ENCODE measurements at regions not wholly inside any gene's neighbourhood (a gene's known extent, or its start where the extent isn't known, plus 50 kb on each side); places are given as distances from the start of the nearest gene placed in this dataset.

DNA sequence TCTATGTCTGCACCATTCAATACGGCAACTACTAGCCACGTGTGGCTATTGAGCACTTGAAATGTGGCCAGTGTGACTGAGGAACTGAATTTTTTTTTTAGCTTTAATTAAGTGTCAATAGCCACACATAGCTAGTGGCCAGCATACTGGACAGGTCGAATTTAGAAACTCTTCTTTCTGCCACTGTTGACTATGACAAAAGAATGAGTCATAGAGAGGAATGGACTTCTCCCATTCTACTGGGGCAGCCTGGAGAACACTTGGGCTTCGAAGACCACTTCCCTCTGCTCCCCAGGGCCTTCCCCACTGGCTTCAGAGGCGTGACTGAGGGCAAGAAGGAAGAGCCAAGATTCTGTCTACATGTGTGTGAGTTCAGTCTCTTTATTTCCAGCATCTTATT lies 137.5 kb downstream of the SNX10 start:
- Histone ChIP-seq H3K23ac (ENCODE audit: low read depth, low read length) (no peak overlapping the region), H2AFZ (replicated peaks; ENCODE audit: low read length, poor library complexity) (no peak overlapping the region), H2AK9ac (replicated peaks; ENCODE audit: low read depth, low read length, poor library complexity) (no peak overlapping the region), H2BK15ac (ENCODE audit: low read depth, low read length) (no peak overlapping the region), H3K56ac (ENCODE audit: extremely low read depth, insufficient read depth, low read length) (no peak overlapping the region), H4K8ac (ENCODE audit: low read depth in 2 of 2, low read length in 2 of 2) (no peak overlapping the region), H2AK5ac (ENCODE audit: low read depth, low read length) (no peak overlapping the region), H2BK20ac (ENCODE audit: low read depth, low read length) (no peak overlapping the region), H4K5ac (ENCODE audit: low read depth, low read length) (no peak overlapping the region), H3K9ac (ENCODE audit: low read depth, low read length) (no peak overlapping the region), H3K4ac (ENCODE audit: low read depth, low read length) (no peak overlapping the region), H3K9me3 (ENCODE audit: control insufficient read depth, insufficient read depth, low read length) (no peaks in the 10 kb centered on the region), H2BK120ac (ENCODE audit: low read depth, low read length) (no peak overlapping the region), H3K27ac (ENCODE audit: insufficient read depth, low read length) (no peak overlapping the region), H3K27me3 (ENCODE audit: control insufficient read depth, insufficient read depth, low read length) (no peaks in the 10 kb centered on the region), H3K4me3 (ENCODE audit: insufficient read depth, low read depth, low read length) (no peak overlapping the region), H3K9me1 (ENCODE audit: insufficient read depth, low read length) (no peaks in the 10 kb centered on the region), H3K14ac (replicated peaks; ENCODE audit: low read depth, low read length) (no peak overlapping the region), H3K4me2 (ENCODE audit: low read depth, low read length) (no peak overlapping the region), H3K79me1 (ENCODE audit: low read depth in 1 of 2, low read length in 2 of 2) (no peaks in the 10 kb centered on the region), H4K91ac (ENCODE audit: insufficient read depth, low read depth, low read length) (no peak overlapping the region), H3K4me1 (ENCODE audit: control insufficient read depth, insufficient read depth, low read length) (no peaks in the 10 kb centered on the region), H2BK5ac (ENCODE audit: low read depth, low read length, poor library complexity, severe bottlenecking) (no peak overlapping the region), H3K18ac (ENCODE audit: low read depth, low read length) (no peak overlapping the region), H4K20me1 (ENCODE audit: insufficient read depth, low read length) (no peaks in the 10 kb centered on the region), H3K36me3 (ENCODE audit: control insufficient read depth, insufficient read depth, low read length) (no peaks in the 10 kb centered on the region)
- BruUV-seq (replicated peaks): no TSS peak
- ATAC-seq (ENCODE audit: low read depth) (no peak), DNase-seq (no peak)
- WGBS, 2 experiments (ENCODE audit: extremely low coverage in 2 of 2, insufficient read length in 1 of 2): 38% methylated on average over 2 of the region's 5 CpGs; no CpG with 5 or more reads in 1 of the 2 experiments
- intact Hi-C loops (cut with micrococcal nuclease): no loop called here
- ChIA-PET POLR2A (ENCODE audit: unreplicated experiment) (no interaction called here), CTCF (no interaction called here)
- in situ Hi-C loops (cut with MboI; ENCODE audit: low sequenced_read_pairs): no loop called here
- dilution Hi-C loops (cut with HindIII; ENCODE audit: low sequenced_read_pairs, unreplicated experiment): no loop called here
- no peak for TF ChIP-seq MXI1 (IDR thresholded peaks at IDR 0.05; ENCODE audit: borderline replicate concordance, low read depth, low read length)
- TF ChIP-seq RFX5 (IDR thresholded peaks at IDR 0.05; ENCODE audit: low read depth, low read length): no peak
- no peak for TF ChIP-seq MAFK (IDR thresholded peaks at IDR 0.05; ENCODE audit: low read depth, low read length)
- no peak for TF ChIP-seq BHLHE40 (IDR thresholded peaks at IDR 0.05; ENCODE audit: low read depth, low read length)
- no peak for TF ChIP-seq RCOR1 (IDR thresholded peaks at IDR 0.05; ENCODE audit: insufficient replicate concordance, low read length)
- TF ChIP-seq CEBPB (IDR thresholded peaks at IDR 0.05; ENCODE audit: low read depth, low read length): no peak
- TF ChIP-seq, protein P1, sequence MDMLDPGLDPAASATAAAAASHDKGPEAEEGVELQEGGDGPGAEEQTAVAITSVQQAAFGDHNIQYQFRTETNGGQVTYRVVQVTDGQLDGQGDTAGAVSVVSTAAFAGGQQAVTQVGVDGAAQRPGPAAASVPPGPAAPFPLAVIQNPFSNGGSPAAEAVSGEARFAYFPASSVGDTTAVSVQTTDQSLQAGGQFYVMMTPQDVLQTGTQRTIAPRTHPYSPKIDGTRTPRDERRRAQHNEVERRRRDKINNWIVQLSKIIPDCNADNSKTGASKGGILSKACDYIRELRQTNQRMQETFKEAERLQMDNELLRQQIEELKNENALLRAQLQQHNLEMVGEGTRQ (IDR thresholded peaks at IDR 0.05; ENCODE audit: low read depth, low read length): no peak
- TF ChIP-seq SMC3 (IDR thresholded peaks at IDR 0.05; ENCODE audit: low read depth, low read length): no peak
- TF ChIP-seq NFE2L2 (IDR thresholded peaks at IDR 0.05; ENCODE audit: low read depth, low read length): no peak
- TF ChIP-seq FOS (IDR thresholded peaks at IDR 0.05; ENCODE audit: low read depth, low read length): no peak
- TF ChIP-seq POLR2A (IDR thresholded peaks at IDR 0.05; ENCODE audit: low read depth, low read length): no peak
- TF ChIP-seq, protein P2, sequence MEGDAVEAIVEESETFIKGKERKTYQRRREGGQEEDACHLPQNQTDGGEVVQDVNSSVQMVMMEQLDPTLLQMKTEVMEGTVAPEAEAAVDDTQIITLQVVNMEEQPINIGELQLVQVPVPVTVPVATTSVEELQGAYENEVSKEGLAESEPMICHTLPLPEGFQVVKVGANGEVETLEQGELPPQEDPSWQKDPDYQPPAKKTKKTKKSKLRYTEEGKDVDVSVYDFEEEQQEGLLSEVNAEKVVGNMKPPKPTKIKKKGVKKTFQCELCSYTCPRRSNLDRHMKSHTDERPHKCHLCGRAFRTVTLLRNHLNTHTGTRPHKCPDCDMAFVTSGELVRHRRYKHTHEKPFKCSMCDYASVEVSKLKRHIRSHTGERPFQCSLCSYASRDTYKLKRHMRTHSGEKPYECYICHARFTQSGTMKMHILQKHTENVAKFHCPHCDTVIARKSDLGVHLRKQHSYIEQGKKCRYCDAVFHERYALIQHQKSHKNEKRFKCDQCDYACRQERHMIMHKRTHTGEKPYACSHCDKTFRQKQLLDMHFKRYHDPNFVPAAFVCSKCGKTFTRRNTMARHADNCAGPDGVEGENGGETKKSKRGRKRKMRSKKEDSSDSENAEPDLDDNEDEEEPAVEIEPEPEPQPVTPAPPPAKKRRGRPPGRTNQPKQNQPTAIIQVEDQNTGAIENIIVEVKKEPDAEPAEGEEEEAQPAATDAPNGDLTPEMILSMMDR (conservative IDR thresholded peaks at IDR 0.05; ENCODE audit: low read depth, low read length): no peak
- no peak for TF ChIP-seq MAZ (IDR thresholded peaks at IDR 0.05; ENCODE audit: borderline replicate concordance, low read depth, low read length)
